Medulla oblongata (tissue), 1 donor: ENCODE measurements at regions not wholly inside any gene's neighbourhood (a gene's known extent, or its start where the extent isn't known, plus 50 kb on each side); places are given as distances from the start of the nearest gene placed in this dataset.
"Not testable (repeated sequence)": the region's sequence is repeated elsewhere in the genome, so short reads cannot be mapped to it uniquely, and the experiment has no call there.

Source experiments
- DNase-seq: peaks from one replicate; pipeline ENCODE4 v3.0.0-alpha.2; 2015; ENCODE audit errors: extremely low spot score

GRCh38 chr16:29112755-29113347 is 128.0 kb downstream of the LAT start:
- DNase-seq: no peak

- DNase-seq: not testable (repeated sequence)
Observed at GRCh38 chr16:29111901-29112680, 127.2 kb downstream of the LAT start.

GRCh38 chr16:29111421-29111820 is 126.6 kb downstream of the LAT start:
- no peak for DNase-seq

- not testable (repeated sequence) for DNase-seq
Observed at GRCh38 chr16:29108625-29109169, 123.8 kb downstream of the LAT start.

GRCh38 chr16:29107299-29107698 is 122.4 kb downstream of the LAT start:
- no peak for DNase-seq

GRCh38 chr16:29106259-29106908 is 121.5 kb downstream of the LAT start:
- not testable (repeated sequence) for DNase-seq

GRCh38 chr16:29104600-29104999 is 119.7 kb downstream of the LAT start:
- not testable (repeated sequence) for DNase-seq

- DNase-seq: not testable (repeated sequence)
Observed at GRCh38 chr16:29097965-29098364, 113.1 kb downstream of the LAT start.

GRCh38 chr16:29094729-29095624 is 110.1 kb downstream of the LAT start:
- DNase-seq: not testable (repeated sequence)

GRCh38 chr16:29094325-29094724 is 109.5 kb downstream of the LAT start:
- not testable (repeated sequence) for DNase-seq

GRCh38 chr16:29089679-29090078 is 104.8 kb downstream of the LAT start:
- not testable (repeated sequence) for DNase-seq

GRCh38 chr16:29087673-29088072 is 102.8 kb downstream of the LAT start:
- not testable (repeated sequence) for DNase-seq

GRCh38 chr16:29081829-29082639 is 97.2 kb downstream of the LAT start:
- peak; percentile 4 for DNase-seq

- peak; percentile 54 for DNase-seq
Observed at GRCh38 chr16:29074554-29075402, 89.9 kb downstream of the LAT start.

GRCh38 chr16:29062235-29062634 is 77.4 kb downstream of the LAT start:
- DNase-seq: not testable (repeated sequence)

- not testable (repeated sequence) for DNase-seq
Observed at GRCh38 chr16:29061467-29061921, 76.6 kb downstream of the LAT start.

- DNase-seq: not testable (repeated sequence)
Observed at GRCh38 chr16:29060022-29060810, 75.4 kb downstream of the LAT start.

GRCh38 chr16:29059575-29059974 is 74.7 kb downstream of the LAT start:
- not testable (repeated sequence) for DNase-seq
